LNCaP clone FGC (cell line): ENCODE measurements at regions not wholly inside any gene's neighbourhood (a gene's known extent, or its start where the extent isn't known, plus 50 kb on each side); places are given as distances from the start of the nearest gene placed in this dataset.
"Not testable (repeated sequence)": the region's sequence is repeated elsewhere in the genome, so short reads cannot be mapped to it uniquely, and the experiment has no call there.

Experiments
- DNase-seq: peaks from one replicate; pipeline ENCODE4 v3.0.0-alpha.2; 2011; ENCODE audit warnings: low read depth
- H3K4me3 ChIP-seq: 2 replicates; pipeline ENCODE4 v1.5.1; 2011; ENCODE audit warnings: mild to moderate bottlenecking, low read depth, low read length, control low read depth
- TF ChIP-seq, protein P1 (sequence below): IDR thresholded peaks from 2 replicates; pipeline ENCODE4 v1.5.1; 2012; ENCODE audit warnings: mild to moderate bottlenecking; ENCODE audit not compliant: control insufficient read depth, insufficient read depth; ENCODE audit errors: extremely low read depth

DNA sequence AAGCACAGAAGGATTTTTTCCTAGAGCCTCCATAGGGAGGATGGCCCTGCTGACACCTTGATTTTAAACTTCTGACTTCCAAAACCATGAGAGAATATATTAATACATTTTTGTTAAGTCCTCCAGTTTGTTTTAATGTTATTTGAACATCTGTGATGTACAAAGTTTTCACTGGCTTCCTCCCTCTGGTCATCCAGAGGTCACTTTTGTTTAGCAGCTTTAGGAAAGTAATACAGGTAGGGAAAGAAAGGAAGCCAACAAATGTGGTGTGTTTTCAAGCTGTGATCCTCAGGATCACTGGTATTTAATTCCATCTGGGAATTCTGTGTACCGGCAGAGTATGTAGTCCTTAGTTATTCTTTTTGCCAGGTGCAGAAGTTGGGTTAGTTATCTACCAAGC lies 488.8 kb upstream of the ATXN8OS start:
- TF ChIP-seq, protein P1, sequence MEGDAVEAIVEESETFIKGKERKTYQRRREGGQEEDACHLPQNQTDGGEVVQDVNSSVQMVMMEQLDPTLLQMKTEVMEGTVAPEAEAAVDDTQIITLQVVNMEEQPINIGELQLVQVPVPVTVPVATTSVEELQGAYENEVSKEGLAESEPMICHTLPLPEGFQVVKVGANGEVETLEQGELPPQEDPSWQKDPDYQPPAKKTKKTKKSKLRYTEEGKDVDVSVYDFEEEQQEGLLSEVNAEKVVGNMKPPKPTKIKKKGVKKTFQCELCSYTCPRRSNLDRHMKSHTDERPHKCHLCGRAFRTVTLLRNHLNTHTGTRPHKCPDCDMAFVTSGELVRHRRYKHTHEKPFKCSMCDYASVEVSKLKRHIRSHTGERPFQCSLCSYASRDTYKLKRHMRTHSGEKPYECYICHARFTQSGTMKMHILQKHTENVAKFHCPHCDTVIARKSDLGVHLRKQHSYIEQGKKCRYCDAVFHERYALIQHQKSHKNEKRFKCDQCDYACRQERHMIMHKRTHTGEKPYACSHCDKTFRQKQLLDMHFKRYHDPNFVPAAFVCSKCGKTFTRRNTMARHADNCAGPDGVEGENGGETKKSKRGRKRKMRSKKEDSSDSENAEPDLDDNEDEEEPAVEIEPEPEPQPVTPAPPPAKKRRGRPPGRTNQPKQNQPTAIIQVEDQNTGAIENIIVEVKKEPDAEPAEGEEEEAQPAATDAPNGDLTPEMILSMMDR = no peak
- no peak for DNase-seq
- no peak overlapping the region for H3K4me3 ChIP-seq

DNA sequence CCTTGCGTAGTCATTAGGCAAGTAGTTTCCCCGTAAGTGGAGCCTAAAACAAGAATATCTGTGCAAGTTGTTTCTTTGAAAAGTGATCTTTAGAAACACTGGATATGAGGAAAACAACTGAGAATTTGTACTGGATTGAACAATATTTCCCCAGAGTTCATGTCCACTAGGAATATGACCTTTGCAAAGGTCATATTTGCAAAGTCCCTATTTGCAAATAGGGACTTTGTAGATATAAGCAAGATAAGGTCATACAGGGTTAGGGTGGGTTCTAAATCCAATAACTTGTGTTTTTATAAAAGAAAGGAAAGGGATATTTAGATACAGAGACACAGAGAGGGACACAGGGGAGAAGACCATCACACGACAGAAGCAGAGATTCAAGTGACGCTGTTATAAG lies 489.2 kb upstream of the ATXN8OS start:
- TF ChIP-seq, protein P1 = no peak
- H3K4me3 ChIP-seq = no peak overlapping the region
- no peak for DNase-seq

DNA sequence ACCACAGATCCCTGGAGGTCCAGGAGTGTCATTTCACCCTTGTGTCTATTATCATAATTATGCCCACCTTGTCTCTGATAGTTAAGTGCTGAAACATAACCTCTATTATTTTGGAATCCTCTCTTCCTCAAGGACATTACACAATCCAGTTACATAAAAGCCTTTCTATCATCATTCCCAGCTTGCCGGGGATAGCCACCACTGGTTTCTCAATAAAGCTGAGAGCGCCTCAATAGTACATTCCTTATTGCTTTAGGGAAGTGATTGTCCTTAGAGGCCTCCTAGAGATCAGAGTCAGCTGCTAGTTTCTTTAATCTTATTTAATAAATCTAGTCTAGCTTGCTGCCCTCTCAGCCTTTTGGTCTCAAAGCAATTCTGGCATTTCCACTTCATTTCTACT lies 490.0 kb upstream of the ATXN8OS start:
- no peak for DNase-seq
- TF ChIP-seq, protein P1 = no peak
- H3K4me3 ChIP-seq = no peak overlapping the region

DNA sequence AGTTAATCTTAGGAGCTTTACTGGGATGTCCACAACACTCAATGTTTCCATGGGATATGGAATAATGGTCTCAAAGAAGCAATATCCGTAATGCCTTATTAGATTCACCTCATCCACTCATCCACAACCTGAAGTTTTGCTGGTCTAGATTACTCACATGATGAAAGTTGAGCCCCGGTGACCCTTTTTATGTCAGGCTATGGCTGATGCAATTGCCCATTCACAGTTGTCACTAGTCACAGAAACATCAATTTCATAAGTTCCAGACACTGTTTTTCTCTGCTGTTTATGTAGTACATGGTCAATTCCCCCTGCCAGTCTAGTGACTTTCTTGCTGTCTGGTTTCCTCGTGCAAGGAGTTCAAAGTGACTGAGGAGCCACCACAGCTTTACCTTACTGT lies 491.2 kb upstream of the ATXN8OS start:
- no peak for DNase-seq
- TF ChIP-seq, protein P1 = no peak
- H3K4me3 ChIP-seq = no peak overlapping the region

DNA sequence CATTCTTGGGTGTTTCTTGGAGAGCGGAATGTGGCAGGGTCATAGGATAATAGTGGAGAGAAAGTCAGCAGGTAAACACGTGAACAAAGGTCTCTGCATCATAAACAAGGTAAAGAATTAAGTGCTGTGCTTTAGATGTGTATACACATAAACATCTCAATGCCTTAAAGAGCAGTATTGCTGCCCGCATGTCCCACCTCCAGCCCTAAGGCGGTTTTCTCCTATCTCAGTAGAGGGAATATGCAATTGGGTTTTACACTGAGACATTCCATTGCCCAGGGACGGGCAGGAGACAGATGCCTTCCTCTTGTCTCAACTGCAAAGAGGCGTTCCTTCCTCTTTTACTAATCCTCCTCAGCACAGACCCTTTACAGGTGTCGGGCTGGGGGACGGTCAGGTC lies 492.6 kb upstream of the ATXN8OS start:
- DNase-seq, H3K4me3 ChIP-seq: not testable (repeated sequence)

DNA sequence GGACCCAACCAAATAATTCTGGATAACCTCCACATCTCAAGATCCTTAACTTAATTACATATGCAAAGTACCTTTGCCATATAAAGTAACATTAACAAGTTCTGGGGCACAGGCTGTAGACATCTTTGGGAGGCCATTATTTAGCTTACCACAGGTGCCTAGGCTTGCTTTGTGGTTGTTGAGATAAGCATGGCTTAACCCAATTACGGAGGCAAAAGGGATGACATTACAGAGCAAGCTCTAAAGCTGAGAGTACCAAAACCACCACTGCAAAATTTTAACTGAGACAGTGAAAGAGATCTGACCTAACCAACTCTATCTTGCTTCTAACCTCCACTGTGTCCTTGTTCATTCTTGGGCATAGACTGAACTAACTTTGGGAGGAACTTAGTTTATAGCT lies 502.9 kb upstream of the ATXN8OS start:
- no peak for DNase-seq
- TF ChIP-seq, protein P1 = no peak
- no peak overlapping the region for H3K4me3 ChIP-seq

DNA sequence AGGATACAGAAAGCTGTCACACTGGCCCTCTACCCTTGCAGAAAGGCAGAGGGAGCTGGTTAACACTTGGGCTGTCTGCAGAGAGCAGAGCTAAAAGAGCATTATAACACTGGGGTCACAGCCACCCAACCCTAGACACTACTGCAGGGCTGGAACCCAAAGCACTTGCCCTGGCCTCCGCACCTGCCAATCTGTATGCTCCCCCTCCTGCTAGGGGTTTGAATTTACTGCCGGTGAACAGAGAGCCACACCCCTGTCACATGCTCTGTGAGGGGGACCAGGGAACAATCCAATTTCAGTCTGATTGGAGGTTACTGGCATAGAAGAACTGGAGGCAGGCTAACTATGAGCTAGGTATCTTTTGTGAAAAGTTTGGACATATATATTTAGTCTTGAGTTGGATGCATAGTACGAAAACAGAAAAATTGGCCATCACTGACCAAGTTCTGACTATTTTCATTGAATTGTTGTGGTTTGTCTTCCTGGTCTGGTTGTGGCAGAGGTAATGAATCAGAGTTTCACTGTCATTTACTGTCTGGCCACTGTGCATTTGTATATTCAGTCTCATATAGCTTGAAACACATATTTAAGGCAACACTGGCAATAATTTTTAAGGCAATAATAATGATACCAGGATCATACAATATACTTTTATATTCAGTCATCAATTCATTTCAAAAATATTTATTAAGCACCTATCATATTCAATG lies 504.3 kb upstream of the ATXN8OS start:
- TF ChIP-seq, protein P1 = no peak
- no peak for DNase-seq
- no peak overlapping the region for H3K4me3 ChIP-seq
